ENCODE measurements at regions not wholly inside any gene's neighbourhood (a gene's known extent, or its start where the extent isn't known, plus 50 kb on each side); places are given as distances from the start of the nearest gene placed in this dataset.

- TF ChIP-seq CTCF (conservative IDR thresholded peaks at IDR 0.05) (no peak), ZFX (IDR thresholded peaks at IDR 0.05) (no peak)
Measured at GRCh38 chr17:77516902-77517301, 376.1 kb downstream of the SEC14L1 start.

All from C4-2B (cell line).